HG03469 (cell line): ENCODE measurements at regions not wholly inside any gene's neighbourhood (a gene's known extent, or its start where the extent isn't known, plus 50 kb on each side); places are given as distances from the start of the nearest gene placed in this dataset.

ENCODE experiments used
- ATAC-seq: cut with Tn5 transposase; IDR thresholded peaks from one replicate; pipeline ENCODE4 v1.9.1; 2021; ENCODE audit warnings: mild to moderate bottlenecking, moderate library complexity, moderate number of reproducible peaks; ENCODE audit not compliant: unreplicated experiment

DNA sequence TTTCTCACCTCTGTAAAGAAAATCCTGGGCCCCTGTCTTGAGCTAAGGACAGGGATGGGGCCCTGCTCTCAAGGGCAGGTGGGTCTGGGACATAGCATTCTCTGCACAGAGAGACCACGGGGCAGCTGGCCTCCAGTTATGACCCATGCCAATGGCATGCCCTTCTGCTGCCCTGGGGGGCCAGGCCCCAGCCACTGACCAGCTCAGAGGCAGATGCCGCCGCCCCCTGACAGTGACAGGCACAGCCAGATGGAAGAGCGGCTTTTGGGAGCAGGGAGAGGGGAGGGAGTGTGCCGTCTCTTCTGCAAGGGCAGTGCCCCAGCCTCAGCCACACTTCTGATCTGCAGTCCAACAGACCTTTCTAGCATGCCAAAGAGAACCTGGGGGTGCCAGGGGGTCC, 114.8 kb upstream of the NAV2 start:
- no peak for ATAC-seq

DNA sequence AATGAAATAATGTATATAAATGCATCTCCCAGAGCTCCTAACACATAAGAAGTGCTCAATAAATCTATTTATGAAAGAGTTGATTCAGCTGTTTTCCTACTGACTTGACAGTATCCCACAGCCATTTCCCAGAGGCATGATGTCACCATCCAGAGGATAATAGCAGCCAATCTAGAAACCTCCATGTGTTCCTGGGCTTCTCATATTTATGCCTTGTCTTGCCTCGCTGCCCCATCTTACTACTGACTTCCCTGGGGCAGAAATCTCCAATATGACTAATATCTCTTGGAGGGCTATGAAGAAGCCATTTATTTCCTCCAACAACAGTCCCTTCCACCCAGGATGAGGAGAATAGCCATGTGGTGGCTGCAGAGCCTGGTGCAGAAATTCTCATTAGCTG, 115.4 kb upstream of the NAV2 start:
- ATAC-seq, result no peak

DNA sequence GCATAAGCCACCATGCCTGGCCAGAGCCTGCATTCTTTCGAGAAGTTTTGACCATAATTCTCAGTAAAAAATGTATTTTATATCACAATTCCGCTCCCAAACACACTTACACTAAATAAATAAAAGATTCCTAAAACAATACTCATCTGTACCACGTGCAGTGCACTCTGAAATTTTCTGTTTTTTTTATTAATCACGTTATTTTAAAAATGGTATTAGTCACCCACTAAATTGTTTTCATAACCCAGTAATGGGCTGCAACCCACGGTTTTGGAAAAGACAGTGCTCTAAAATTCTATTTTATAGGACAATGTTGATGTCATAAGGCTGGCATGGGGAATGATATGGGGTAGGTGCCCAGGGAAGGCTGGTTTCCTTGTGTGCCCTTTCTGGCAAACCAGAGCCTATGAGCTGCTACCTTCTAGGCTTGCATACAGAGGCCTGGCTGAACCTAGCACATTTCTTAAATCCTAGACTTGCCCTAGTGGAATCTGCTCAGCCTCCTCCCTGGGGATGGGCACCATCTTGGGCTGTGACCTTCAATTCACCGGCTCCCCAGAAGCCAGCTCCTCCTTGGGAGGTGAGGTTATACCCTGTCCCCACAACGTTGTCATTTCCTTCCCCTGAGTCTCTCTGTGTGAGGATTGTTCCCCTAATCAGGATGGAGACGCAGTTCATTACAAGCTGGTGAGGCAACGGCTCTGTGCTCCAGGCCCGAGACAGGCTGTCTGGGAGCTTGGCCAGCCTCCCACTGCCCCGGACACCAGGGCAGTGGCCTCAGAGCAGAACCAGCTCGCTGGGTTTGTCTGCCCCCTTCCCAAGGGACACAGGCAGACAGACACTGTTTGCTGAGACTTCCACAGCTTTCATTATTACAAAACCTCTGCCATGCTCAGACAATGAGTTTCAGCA, 116.5 kb upstream of the NAV2 start:
- no peak for ATAC-seq

DNA sequence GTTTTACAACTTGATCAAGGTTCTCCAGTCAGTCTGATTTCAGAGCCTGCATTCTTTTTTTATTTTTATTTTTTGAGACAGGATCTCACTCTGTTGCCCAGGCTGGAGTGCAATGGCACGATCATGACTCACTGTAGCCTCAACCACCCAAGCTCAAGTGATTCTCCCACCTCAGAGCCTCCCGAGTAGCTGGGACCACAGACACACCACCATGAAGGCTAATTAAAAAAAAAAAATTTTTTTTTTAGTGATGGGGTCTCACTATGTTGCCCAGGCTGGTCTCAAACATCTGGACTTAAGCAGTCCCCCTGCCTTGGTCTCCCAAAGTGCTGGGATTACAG, 117.2 kb upstream of the NAV2 start:
- no peak for ATAC-seq

DNA sequence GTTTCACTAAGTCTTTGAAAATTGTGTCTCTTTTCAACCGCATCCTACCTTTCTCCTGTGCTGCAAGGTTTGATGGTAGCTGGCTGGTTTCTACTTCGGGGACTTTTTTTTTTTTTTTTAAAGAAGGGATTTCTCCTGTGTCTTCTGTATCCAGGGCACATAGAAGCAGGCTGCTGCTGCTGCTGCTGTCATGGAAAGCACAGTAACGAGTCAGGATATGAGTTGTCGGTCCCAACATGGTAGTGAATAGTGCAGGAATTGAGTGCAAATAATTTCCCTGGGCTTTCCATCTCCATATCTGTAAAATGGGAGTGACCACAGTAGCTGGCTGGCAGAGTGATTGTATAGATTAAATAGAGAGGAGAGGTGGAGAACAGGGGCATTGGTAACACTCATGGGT, 118.3 kb upstream of the NAV2 start:
- no peak for ATAC-seq

DNA sequence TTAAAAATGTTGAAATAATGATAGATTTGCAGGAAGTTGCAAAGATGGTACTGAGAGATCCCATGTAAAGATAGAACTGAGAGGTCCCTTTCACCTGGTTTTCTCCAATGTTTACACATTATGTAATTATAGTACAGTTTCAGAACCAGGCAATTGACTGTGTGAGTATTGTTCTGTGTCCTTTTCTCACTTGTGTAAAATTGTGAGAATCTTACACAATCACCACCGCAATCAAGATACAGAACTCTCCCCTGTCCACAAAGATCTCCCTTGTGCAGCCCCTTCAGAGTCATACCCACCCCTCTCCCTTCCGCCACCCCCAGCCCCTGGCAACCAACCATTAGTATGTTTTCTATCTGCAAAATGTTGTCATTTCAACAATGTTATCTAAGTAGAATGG, 119.8 kb upstream of the NAV2 start:
- no peak for ATAC-seq

DNA sequence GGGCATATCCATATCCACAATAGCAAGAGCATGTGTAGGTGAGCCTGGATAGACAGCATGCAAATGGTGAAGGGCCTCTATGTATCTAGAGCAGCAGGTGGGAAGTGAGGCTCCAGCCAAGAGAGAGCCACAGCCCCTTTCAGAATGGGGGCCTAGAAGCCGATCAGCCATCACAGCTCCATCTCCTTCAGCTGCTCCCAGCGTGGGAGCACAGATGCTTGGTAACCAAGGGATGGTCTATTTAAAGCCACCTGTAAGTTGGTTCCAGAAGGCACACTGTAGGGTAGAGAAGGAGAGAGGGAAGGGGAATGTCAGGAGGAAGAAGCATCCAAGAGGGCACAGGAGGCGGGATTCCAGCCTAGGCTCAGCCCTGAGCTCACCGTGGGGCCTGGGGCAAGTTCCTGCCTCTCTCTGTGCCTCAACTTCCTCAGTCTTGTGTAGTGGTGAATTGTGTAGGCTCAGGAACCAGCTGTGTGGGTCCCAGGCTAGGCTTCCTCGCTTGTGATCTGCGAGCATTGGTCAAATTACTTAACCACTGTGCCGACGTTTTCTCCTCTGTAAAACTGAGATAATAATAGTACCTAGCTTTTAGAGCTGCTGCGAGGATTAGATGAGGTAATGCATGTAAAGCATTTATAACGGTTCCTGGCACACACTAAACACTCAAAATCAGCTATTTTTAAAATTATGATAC, 122.9 kb upstream of the NAV2 start:
- ATAC-seq, result no peak

GRCh38 chr11:19587979-19588378, 124.7 kb upstream of the NAV2 start:
- ATAC-seq, result no peak

- no peak for ATAC-seq
Measured at GRCh38 chr11:19580646-19581045, 132.0 kb upstream of the NAV2 start.

GRCh38 chr11:19579957-19580356, 132.7 kb upstream of the NAV2 start:
- ATAC-seq, result no peak

DNA sequence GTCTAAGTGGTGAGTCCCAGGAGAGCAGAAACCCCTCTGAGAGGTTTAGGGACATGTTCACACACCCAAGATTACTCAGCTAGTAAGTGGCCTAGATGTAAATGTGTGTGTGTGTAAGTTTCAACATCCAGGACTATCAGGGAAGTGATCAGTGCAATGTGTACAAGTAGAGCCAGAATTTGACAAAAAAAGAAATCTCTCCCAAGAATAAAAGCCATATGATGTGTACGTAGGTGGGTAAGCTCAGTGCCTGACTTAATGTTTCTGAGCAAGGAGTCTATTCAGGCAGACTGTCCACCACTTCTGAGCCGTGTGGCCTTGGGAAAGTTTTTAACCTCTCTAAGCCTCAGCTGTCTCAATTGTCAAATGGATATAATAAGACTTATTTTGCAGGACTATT, 133.8 kb upstream of the NAV2 start:
- no peak for ATAC-seq

- ATAC-seq, result no peak
Measured at GRCh38 chr11:19577976-19578619, 134.5 kb upstream of the NAV2 start.

DNA sequence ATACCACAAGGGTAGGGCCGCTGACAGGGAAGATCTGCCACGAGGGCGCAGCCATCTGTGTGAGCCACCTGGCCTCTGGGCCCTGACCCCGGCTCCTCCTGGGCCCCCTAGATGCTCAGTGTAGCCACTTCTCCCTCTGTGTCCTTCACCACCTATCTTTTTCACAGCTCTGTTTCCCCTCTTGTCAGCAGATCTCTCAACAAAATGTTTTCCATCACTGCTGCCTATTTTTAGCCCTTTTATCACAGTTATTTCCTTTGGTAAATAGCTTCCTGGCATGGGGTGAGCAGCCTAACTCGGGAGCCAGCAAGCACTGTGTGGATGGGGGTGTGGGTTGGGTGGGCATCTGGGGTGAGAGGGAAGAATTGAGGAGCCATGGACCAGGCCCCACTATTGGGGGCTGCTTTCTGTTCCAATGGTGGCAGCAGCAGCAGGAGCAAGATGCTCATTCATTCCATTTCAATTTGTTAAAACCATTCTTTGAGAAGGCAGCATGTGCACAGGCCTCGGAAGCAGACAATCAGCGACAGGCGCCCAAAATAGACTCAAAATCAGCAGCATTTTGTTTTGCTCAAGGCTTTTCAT, 135.2 kb upstream of the NAV2 start:
- ATAC-seq, result no peak

- no peak for ATAC-seq
Measured at GRCh38 chr11:19576903-19577302, 135.7 kb upstream of the NAV2 start.

DNA sequence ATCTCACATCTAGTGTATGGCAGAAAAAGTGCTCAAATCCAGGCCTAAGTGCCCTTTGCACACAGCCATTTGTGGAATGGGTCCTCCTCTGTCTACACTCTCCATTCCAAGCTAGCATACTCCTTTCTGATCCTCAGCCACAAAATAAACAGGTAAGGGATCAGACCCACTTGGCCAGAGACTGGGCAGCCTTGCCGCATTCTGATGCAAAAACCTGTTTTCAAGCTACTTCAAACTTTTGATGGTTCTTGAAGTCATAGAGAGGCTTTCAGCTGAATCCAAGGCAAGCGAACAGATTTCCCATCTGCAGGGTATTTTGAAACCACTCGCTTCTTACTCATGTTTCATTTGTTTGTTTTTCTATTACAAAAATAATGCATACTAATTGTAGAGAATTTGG, 136.6 kb upstream of the NAV2 start:
- no peak for ATAC-seq

- ATAC-seq, result no peak
Measured at GRCh38 chr11:19574916-19575315, 137.7 kb upstream of the NAV2 start.

GRCh38 chr11:19573666-19574065, 139.0 kb upstream of the NAV2 start:
- no peak for ATAC-seq

DNA sequence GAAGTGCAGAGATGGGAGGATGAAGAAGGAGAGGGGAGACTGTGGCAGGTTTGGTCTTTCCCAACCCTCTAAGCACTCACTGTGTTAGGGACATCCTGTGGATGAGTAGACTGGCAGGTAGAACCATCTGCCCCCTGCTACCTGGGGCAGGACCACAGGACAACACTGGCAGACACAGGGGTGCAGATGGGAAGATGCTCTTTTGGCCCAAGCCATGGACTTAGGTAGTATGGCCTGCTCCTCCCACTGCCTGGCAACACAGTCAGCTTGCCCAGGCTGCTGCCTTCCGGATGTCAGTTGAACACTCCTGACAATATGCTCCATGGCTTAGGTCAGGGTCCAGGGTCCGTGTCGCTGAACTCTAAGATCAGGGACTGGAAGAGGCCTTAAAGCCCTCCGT, 140.7 kb upstream of the NAV2 start:
- no peak for ATAC-seq

DNA sequence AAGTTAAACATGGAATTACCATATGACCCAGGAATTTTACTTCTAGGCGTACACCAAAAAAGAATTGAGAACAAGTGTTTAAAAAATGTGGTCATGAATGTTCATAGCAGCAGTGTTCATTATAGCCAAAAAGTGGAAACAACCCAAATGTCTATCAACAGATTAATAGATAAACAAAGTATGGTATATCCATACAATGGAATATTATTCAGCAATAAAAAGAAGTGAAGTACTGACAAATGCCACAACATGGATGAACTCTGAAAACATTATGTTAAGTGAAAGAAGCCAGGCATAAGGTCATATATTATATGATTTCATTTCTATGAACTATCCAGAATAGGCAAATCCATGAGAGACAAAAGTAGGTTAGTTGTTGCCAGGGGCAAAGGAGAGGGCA, 141.7 kb upstream of the NAV2 start:
- no peak for ATAC-seq

DNA sequence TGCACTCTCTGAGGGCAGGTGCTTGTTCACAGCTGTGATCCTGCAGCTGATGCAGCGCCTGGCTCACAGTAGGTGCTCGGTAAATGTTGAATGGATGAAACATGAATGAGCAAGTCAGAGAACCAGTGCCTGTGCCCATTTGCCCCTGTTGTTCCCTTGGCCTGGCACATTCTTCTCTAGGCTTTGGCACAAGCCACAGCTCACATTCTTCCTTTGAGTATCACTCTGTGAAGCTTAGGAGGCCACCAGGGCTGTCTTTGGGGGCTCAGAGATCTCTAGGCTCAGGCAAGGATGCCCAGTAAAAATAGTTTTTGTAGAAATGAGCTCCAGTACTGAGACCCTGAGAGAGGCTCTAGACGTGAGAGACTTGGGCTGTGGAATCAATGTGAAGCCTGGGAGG, 144.6 kb upstream of the NAV2 start:
- ATAC-seq, result no peak

GRCh38 chr11:19566583-19567379, 145.9 kb upstream of the NAV2 start:
- no peak for ATAC-seq
